ENCODE measurements at regions not wholly inside any gene's neighbourhood (a gene's known extent, or its start where the extent isn't known, plus 50 kb on each side); places are given as distances from the start of the nearest gene placed in this dataset.

- Mint-ChIP-seq H3K27ac (no peak overlapping the region), H3K4me1 (no peaks in the 10 kb centered on the region), H3K4me3 (no peak overlapping the region), H3K27me3 (no peaks in the 10 kb centered on the region), H3K36me3 (ENCODE audit: low read depth) (no peaks in the 10 kb centered on the region), H3K9me3 (no peaks in the 10 kb centered on the region)
- no peak for ATAC-seq (replicated peaks)
Observed at GRCh38 chr6:43878823-43879495, 108.9 kb downstream of the VEGFA start.

GRCh38 chr6:43878127-43878634, 108.2 kb downstream of the VEGFA start:
- H3K36me3 Mint-ChIP-seq (ENCODE audit: low read depth): no peaks in the 10 kb centered on the region
- H3K4me1 Mint-ChIP-seq: no peaks in the 10 kb centered on the region
- no peaks in the 10 kb centered on the region for H3K9me3 Mint-ChIP-seq

GRCh38 chr6:43877463-43878126, 107.6 kb downstream of the VEGFA start:
- ATAC-seq (replicated peaks): no peak
- Mint-ChIP-seq H3K4me1 (no peaks in the 10 kb centered on the region), H3K4me3 (no peak overlapping the region), H3K36me3 (ENCODE audit: low read depth) (no peaks in the 10 kb centered on the region), H3K9me3 (no peaks in the 10 kb centered on the region), H3K27me3 (no peaks in the 10 kb centered on the region), H3K27ac (no peak overlapping the region)

More at GRCh38 chr6:43878127-43878634, 108.2 kb downstream of the VEGFA start:
- no peak for ATAC-seq (replicated peaks)
- H3K4me3 Mint-ChIP-seq: no peak overlapping the region
- H3K27ac Mint-ChIP-seq: no peak overlapping the region
- H3K27me3 Mint-ChIP-seq: no peaks in the 10 kb centered on the region

- no peak overlapping the region for H3K27ac Mint-ChIP-seq
- no peaks in the 10 kb centered on the region for H3K36me3 Mint-ChIP-seq (ENCODE audit: low read depth)
- no peak overlapping the region for H3K4me3 Mint-ChIP-seq
- no peaks in the 10 kb centered on the region for H3K9me3 Mint-ChIP-seq
- no peaks in the 10 kb centered on the region for H3K27me3 Mint-ChIP-seq
- H3K4me1 Mint-ChIP-seq: no peaks in the 10 kb centered on the region
- ATAC-seq (replicated peaks): no peak
Observed at GRCh38 chr6:43877036-43877435, 107.0 kb downstream of the VEGFA start.

GRCh38 chr6:43876602-43877001, 106.6 kb downstream of the VEGFA start:
- Mint-ChIP-seq H3K27me3 (no peaks in the 10 kb centered on the region), H3K36me3 (ENCODE audit: low read depth) (no peaks in the 10 kb centered on the region), H3K9me3 (no peaks in the 10 kb centered on the region), H3K27ac (no peak overlapping the region), H3K4me3 (no peak overlapping the region), H3K4me1 (no peaks in the 10 kb centered on the region)
- no peak for ATAC-seq (replicated peaks)

DNA sequence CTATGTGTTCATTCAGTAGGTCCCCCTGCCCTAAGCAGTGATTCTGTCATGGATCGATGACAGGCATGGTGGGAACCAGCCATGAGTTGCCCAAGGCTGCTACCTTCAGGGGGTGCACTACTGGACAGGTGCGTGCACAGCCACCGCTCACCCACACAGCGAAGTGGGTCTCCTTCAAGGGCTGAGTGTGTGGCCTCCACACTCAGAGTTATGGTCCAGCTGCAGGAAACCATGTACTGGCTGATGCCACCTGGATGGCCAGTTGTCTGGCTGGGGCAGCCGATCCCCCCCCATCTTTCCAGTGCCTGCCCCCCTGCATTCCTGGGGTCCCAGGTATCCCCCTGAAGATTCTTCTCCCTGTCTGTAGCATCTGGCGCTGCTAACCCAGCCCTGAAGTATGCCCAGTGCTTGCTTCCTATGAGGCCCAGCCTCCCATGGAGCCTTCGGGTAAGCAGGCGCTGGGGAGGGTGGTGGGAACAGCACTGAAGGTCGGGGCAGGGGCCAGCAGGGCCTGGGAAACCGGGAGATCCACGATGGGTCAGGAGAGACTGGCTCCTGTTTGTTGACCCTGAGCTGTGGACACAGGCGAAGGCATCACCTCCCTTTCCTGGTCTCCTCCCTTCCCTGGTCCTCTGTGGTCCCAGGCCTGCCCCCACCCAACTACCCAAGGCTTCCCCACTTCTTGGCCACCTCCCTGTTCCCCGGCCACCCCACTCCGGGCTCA, 106.0 kb downstream of the VEGFA start:
- Mint-ChIP-seq H3K27me3 (no peaks in the 10 kb centered on the region), H3K9me3 (no peaks in the 10 kb centered on the region), H3K27ac (no peak overlapping the region), H3K36me3 (ENCODE audit: low read depth) (no peaks in the 10 kb centered on the region), H3K4me1 (no peaks in the 10 kb centered on the region), H3K4me3 (no peak overlapping the region)
- no peak for ATAC-seq (replicated peaks)

DNA sequence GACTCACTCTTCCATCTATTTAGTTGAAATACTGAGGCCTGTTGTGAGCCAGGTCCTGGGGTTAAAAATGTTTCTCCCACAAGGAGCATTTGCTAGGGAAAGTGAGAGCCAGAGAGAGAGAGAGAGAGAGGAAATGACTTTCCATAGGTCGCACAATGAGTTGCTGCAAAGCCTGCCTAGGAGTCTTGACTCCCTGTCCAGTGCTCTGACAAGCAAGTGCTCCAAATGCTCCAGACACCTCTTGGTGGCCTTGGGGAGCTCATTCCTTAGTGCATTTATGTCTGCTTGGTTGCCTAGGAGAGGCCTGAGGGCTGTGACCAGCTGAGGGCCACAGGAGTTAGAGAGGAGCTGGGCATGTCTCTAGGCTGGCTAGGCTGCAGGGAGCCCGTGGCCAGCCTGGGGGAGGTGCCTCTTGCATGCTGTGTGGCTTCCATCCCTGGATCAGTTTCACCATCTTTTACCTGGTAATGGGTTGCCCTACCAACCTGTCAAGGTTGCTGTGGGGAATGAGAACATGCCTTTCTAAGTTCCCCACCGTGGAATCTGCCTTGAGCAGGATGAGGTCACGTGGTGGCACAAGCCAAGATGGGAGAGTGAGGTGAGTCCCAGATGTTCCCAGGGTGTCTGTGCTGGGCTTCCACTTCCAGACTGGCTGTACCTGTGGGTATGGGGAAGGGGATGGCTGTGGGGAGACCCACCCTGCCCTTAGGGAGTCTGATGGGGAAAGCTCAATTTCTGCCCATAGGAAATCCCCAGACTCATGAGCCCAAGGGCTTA, 105.0 kb downstream of the VEGFA start:
- Mint-ChIP-seq H3K27ac (no peak overlapping the region), H3K4me3 (no peak overlapping the region), H3K4me1 (no peaks in the 10 kb centered on the region), H3K9me3 (no peaks in the 10 kb centered on the region), H3K36me3 (ENCODE audit: low read depth) (no peaks in the 10 kb centered on the region), H3K27me3 (no peaks in the 10 kb centered on the region)
- no peak for ATAC-seq (replicated peaks)

DNA sequence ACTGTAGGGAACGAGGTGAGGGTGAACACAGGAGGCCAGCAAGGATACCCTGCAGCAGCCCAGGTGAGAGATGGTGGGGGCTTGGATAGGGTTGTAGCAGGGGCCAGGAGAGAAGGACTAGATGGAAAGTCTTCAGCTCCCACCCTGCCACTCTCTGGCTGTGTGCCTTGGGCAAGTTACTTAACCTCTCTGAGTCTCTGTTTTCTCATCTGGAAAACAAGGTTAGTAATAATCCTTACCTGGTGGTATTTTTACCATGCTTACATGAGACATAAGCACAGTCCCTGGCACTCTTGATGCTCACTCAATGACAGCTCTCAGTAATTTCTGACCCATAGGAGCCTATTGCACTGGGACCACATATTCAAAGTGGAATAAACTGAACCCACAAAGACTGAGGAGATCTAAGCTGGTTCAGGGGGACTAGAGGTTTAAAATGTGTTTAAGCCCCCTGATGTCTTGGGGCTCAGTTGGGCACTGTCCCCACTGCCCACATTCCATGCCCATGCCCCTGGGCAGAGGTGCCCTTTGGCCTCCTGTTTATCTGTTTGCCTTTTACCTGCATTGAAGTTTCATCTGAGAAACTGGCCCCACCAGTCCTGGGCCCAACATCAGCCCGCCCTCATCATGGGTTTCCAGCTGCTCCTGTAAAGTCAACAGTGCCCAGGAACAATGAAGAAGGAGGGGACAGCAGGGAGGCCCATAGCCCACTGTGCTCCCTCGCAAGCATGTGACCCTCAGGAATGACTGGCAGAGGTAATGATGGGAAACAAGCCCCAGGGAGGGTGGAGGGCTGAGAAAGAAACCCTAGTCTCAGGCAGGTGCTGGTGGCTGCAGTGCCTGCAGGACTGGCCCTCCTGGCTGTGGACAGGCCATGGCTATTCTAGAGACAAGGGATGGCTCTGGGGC, 104.0 kb downstream of the VEGFA start:
- no peaks in the 10 kb centered on the region for H3K4me1 Mint-ChIP-seq

GRCh38 chr6:43871933-43872332, 101.9 kb downstream of the VEGFA start:
- H3K4me3 Mint-ChIP-seq: no peak overlapping the region
- H3K27me3 Mint-ChIP-seq: peaks cover 8% of the 10 kb centered on the region
- no peaks in the 10 kb centered on the region for H3K4me1 Mint-ChIP-seq
- peak overlapping the region; percentile 54 for H3K27ac Mint-ChIP-seq
- H3K9me3 Mint-ChIP-seq: no peaks in the 10 kb centered on the region
- no peaks in the 10 kb centered on the region for H3K36me3 Mint-ChIP-seq (ENCODE audit: low read depth)
- ATAC-seq (replicated peaks): no peak

More for the DNA sequence above, 104.0 kb downstream of the VEGFA start:
- Mint-ChIP-seq H3K27ac (no peak overlapping the region), H3K9me3 (no peaks in the 10 kb centered on the region), H3K36me3 (ENCODE audit: low read depth) (no peaks in the 10 kb centered on the region), H3K4me3 (no peak overlapping the region), H3K27me3 (peaks cover under 1% of the 10 kb centered on the region)
- ATAC-seq (replicated peaks): no peak

GRCh38 chr6:43871284-43871683, 101.3 kb downstream of the VEGFA start:
- no peaks in the 10 kb centered on the region for H3K4me1 Mint-ChIP-seq
- no peak overlapping the region for H3K27ac Mint-ChIP-seq
- no peak for ATAC-seq (replicated peaks)
- H3K4me3 Mint-ChIP-seq: no peak overlapping the region
- H3K27me3 Mint-ChIP-seq: peaks cover 12% of the 10 kb centered on the region
- no peaks in the 10 kb centered on the region for H3K36me3 Mint-ChIP-seq (ENCODE audit: low read depth)
- H3K9me3 Mint-ChIP-seq: no peaks in the 10 kb centered on the region

DNA sequence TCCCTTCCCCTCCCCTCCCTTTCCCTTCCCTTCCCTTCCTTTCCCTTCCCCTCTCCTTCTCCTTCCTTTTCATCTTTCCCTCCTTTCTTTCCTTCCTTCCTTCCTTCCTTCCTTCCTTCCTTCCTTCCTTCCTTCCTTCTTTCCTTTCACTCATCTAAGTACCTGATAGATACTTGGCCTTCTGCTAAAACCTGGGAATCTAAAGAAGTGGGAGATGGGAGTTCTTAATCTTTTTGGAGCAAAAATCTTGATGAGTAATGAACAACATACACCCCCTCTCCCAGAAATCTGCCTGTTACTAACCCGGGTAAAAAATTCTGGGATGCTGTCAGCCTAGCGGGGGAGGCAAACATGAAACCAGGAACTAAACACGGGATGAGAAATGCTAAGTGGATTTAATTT, 100.7 kb downstream of the VEGFA start:
- H3K4me1 Mint-ChIP-seq: no peaks in the 10 kb centered on the region

DNA sequence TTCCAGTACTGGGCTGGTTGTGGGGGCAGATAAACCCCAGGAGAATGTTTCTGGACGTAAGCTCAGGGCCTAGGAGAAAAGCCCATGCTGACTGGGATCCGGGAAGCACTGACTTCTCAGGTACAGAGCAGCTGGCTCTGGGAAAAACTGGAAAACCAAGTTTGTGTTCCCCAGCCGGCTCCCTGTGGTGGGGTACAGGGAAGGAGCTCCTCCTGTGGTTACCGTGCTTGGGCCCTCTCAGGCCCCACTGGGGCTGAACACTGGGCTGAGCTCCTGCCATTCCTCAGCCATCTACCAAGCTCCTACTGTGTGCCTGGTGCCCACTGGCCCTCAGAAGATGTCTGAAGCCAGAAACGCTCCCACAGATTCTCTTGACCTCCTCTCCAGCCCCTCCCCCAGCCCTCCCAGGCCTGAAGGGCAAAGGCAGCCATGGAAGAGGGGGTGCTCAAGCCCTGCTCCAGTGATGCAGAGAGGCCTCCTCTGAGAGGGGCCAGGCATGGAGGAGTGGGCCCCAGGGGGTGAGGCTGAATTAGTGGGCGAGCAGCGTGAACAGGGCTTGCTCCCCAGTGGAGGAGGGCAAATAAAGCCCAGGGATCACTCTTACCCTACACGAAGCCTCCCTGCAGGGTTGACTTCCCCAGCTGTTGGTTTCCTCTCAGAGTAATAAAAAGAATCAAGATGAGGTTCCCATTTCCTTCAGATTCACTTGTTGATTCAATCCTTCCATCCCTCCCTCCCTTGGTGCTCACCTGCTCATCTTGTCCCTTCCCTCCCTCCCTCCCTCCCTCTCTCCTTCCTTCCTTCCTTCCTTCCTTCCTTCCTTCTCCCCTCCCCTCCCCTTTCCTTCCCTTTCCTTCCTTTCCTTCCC, 100.0 kb downstream of the VEGFA start:
- ATAC-seq (replicated peaks): no peak
- Mint-ChIP-seq H3K36me3 (ENCODE audit: low read depth) (no peaks in the 10 kb centered on the region), H3K27me3 (peaks cover 16% of the 10 kb centered on the region), H3K27ac (no peak overlapping the region), H3K4me3 (no peak overlapping the region), H3K9me3 (no peaks in the 10 kb centered on the region), H3K4me1 (no peaks in the 10 kb centered on the region)

More for the DNA sequence above, 100.7 kb downstream of the VEGFA start:
- Mint-ChIP-seq H3K9me3 (no peaks in the 10 kb centered on the region), H3K27ac (no peak overlapping the region), H3K27me3 (peaks cover 16% of the 10 kb centered on the region), H3K4me3 (no peak overlapping the region), H3K36me3 (ENCODE audit: low read depth) (no peaks in the 10 kb centered on the region)
- no peak for ATAC-seq (replicated peaks)
